DND-41 (cell line): ENCODE measurements at regions not wholly inside any gene's neighbourhood (a gene's known extent, or its start where the extent isn't known, plus 50 kb on each side); places are given as distances from the start of the nearest gene placed in this dataset.

Experiments
- ATAC-seq: fragments of 200-7000 bp; cut with Tn5 transposase; 3 replicates; pipeline ENCODE4 v1.9.1; 2021; ENCODE audit warnings: low read depth; ENCODE audit not compliant: insufficient read depth
- DNase-seq: peaks from one replicate; pipeline ENCODE4 v3.0.0-alpha.2; 2020
- H2AFZ ChIP-seq: 2 replicates; pipeline ENCODE4 v1.6.0; 2012; ENCODE audit warnings: low read depth, low read length
- H3K27ac ChIP-seq: 2 replicates; pipeline ENCODE4 v1.5.1; 2012; ENCODE audit warnings: low read length, inconsistent platforms
- H3K27me3 ChIP-seq: fragments of 200-600 bp; sonication (generic); 2 replicates; pipeline ENCODE4 v1.6.0; 2012; ENCODE audit warnings: low read length, mild to moderate bottlenecking, inconsistent platforms; ENCODE audit not compliant: insufficient read depth, poor library complexity
- H3K36me3 ChIP-seq: 2 replicates; pipeline ENCODE4 v1.5.1; 2012; ENCODE audit warnings: low read length, inconsistent platforms; ENCODE audit not compliant: insufficient read depth
- H3K4me1 ChIP-seq: 2 replicates; pipeline ENCODE4 v1.5.1; 2012; ENCODE audit warnings: mild to moderate bottlenecking, low read length; ENCODE audit not compliant: insufficient read depth
- H3K4me2 ChIP-seq: 2 replicates; pipeline ENCODE4 v1.6.0; 2012; ENCODE audit warnings: mild to moderate bottlenecking, moderate library complexity, low read length, inconsistent platforms; ENCODE audit not compliant: insufficient read depth
- H3K4me3 ChIP-seq, 2 experiments: fragments of 200-600 bp in 1 of 2; shearing (Covaris generic) in 1 of 2; 2 replicates each; pipeline ENCODE4 v1.5.1; 2012 to 2016; ENCODE audit warnings: inconsistent platforms in 2 of 2, low read length in 2 of 2, mild to moderate bottlenecking in 2 of 2, low read depth in 1 of 2, moderate library complexity in 1 of 2
- H3K79me2 ChIP-seq: 2 replicates; pipeline ENCODE4 v1.6.0; 2012; ENCODE audit warnings: low read length, inconsistent platforms; ENCODE audit not compliant: insufficient read depth
- H3K9ac ChIP-seq: 2 replicates; pipeline ENCODE4 v1.6.0; 2012; ENCODE audit warnings: low read depth, mild to moderate bottlenecking, inconsistent platforms, low read length, moderate library complexity
- H3K9me3 ChIP-seq: 2 replicates; pipeline ENCODE4 v1.5.1; 2012; ENCODE audit warnings: low read length, moderate library complexity, mild to moderate bottlenecking, inconsistent platforms; ENCODE audit not compliant: insufficient read depth, severe bottlenecking
- H4K20me1 ChIP-seq: 2 replicates; pipeline ENCODE4 v1.6.0; 2012; ENCODE audit warnings: low read length; ENCODE audit not compliant: insufficient read depth
- EZH2 ChIP-seq: IDR thresholded peaks from 3 replicates; pipeline ENCODE4 v1.6.1; 2012; ENCODE audit warnings: borderline replicate concordance, low read depth, mild to moderate bottlenecking, moderate library complexity, low read length, inconsistent platforms; ENCODE audit not compliant: severe bottlenecking
- TF ChIP-seq, protein P1 (sequence below): IDR thresholded peaks from 2 replicates; pipeline ENCODE4 v1.5.1; 2012; ENCODE audit warnings: borderline replicate concordance, low read length, moderate library complexity, mild to moderate bottlenecking; ENCODE audit not compliant: poor library complexity, severe bottlenecking; ENCODE audit errors: extremely low read depth

DNA sequence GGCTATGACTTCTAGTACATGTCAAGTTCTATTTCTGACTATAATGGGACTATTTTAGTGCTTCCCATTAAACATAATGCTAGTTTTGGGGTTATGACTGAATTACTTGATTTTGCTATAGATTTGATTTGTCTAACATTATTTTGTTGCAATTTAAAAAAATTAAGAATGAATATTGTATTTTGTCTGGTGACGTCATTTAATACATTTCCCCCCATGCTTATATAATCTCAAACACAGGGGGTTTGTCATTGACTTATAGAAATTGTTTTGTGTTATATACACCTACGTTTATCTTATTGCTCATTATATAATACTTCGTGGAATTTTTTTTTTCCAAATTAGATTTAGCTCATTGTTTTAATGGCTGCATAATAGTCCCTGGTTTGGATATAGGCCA lies 270.3 kb upstream of the VLDLR start:
- Histone ChIP-seq H4K20me1 (no peaks in the 10 kb centered on the region), H3K4me3 (no peak overlapping the region), H3K4me2 (no peak overlapping the region), H2AFZ (no peak overlapping the region), H3K27me3 (no peaks in the 10 kb centered on the region), H3K9ac (no peak overlapping the region), H3K36me3 (no peaks in the 10 kb centered on the region), H3K27ac (no peak overlapping the region), H3K4me1 (no peaks in the 10 kb centered on the region), H3K9me3 (no peaks in the 10 kb centered on the region), H3K79me2 (no peaks in the 10 kb centered on the region)
- TF ChIP-seq EZH2, result no peak
- TF ChIP-seq, protein P1, sequence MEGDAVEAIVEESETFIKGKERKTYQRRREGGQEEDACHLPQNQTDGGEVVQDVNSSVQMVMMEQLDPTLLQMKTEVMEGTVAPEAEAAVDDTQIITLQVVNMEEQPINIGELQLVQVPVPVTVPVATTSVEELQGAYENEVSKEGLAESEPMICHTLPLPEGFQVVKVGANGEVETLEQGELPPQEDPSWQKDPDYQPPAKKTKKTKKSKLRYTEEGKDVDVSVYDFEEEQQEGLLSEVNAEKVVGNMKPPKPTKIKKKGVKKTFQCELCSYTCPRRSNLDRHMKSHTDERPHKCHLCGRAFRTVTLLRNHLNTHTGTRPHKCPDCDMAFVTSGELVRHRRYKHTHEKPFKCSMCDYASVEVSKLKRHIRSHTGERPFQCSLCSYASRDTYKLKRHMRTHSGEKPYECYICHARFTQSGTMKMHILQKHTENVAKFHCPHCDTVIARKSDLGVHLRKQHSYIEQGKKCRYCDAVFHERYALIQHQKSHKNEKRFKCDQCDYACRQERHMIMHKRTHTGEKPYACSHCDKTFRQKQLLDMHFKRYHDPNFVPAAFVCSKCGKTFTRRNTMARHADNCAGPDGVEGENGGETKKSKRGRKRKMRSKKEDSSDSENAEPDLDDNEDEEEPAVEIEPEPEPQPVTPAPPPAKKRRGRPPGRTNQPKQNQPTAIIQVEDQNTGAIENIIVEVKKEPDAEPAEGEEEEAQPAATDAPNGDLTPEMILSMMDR, result no peak
- no peak for ATAC-seq
- DNase-seq, result no peak

DNA sequence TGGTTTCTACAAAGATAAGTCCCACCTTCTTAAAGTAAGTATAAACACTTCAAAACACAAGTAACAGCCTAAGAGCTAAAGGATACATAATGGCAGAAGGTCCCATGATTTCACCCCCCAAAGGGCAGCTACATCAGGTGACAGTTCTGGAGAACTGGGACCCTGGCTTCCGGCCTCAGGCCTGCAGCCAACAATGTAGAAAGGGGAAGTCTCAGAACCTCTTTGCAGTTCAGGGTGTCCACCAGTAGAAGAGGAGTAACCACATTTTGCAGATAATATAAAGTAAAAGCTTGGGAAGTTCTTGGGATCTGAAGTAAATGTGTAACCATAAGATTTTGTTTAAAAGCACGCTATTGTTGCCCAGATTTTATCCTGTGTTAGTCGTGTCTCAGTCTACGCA lies 267.4 kb upstream of the VLDLR start:
- no peaks in the 10 kb centered on the region for H3K36me3 ChIP-seq
- no peak overlapping the region for H3K27ac ChIP-seq
- no peaks in the 10 kb centered on the region for H3K27me3 ChIP-seq
- ATAC-seq, result no peak
- H3K4me3 ChIP-seq, result no peak overlapping the region
- H3K4me2 ChIP-seq, result no peak overlapping the region
- no peaks in the 10 kb centered on the region for H4K20me1 ChIP-seq
- DNase-seq, result no peak
- no peak for TF ChIP-seq EZH2
- TF ChIP-seq, protein P1, result no peak
- no peaks in the 10 kb centered on the region for H3K9me3 ChIP-seq
- no peak overlapping the region for H2AFZ ChIP-seq
- H3K9ac ChIP-seq, result no peak overlapping the region
- no peaks in the 10 kb centered on the region for H3K4me1 ChIP-seq
- H3K79me2 ChIP-seq, result no peaks in the 10 kb centered on the region

DNA sequence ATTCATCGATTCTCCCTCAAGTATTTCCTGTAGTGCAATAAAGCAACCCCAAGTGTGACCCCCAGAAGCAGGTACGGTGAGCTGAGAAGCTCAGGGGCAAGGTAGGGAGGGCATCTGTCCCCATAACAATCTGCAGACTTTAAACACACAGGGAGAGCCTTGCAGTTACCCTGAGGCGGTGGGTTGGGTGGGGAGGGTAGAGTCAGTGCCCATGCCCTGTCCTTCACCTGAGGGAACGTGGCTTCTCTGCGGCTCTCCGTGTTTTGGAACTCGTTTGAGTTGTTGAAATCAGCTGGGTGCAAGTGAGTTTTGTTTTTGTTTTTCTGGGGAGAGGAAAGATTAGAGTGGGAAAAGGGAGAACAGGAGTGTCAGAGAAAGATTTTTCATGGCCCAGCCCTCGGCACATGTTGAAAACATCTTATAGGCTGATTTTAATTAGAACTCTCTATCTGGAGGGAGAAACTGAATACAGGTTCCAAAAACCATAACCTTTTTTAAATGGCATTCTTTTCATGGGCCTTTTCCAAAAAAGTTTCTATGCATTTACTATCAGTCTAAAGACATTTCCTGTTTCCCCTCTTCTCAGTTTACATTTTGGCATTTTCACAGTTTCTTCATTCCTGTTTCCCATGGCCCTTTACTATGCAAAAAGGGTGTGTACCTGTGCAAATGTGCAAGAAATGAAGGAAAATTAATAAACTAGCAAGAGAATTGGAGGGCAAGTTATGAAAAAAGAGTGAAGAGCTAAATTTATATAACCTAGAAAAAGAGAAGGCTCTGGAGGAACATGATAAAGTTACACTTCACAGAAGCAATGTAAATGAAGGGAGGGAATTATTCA lies 266.5 kb upstream of the VLDLR start:
- no peaks in the 10 kb centered on the region for H3K9me3 ChIP-seq
- ATAC-seq, result no peak
- no peaks in the 10 kb centered on the region for H3K79me2 ChIP-seq
- H2AFZ ChIP-seq, result no peak overlapping the region
- no peaks in the 10 kb centered on the region for H3K36me3 ChIP-seq
- TF ChIP-seq, protein P1, result no peak
- no peak for TF ChIP-seq EZH2
- no peak overlapping the region for H3K27ac ChIP-seq
- no peak overlapping the region for H3K9ac ChIP-seq
- H4K20me1 ChIP-seq, result no peaks in the 10 kb centered on the region
- no peak overlapping the region for H3K4me3 ChIP-seq
- no peak overlapping the region for H3K4me2 ChIP-seq
- no peak for DNase-seq
- H3K4me1 ChIP-seq, result no peaks in the 10 kb centered on the region
- H3K27me3 ChIP-seq, result no peaks in the 10 kb centered on the region

GRCh38 chr9:2355697-2355983 lies 265.9 kb upstream of the VLDLR start:
- H4K20me1 ChIP-seq, result no peaks in the 10 kb centered on the region
- H2AFZ ChIP-seq, result no peak overlapping the region
- no peaks in the 10 kb centered on the region for H3K79me2 ChIP-seq
- no peak overlapping the region for H3K27ac ChIP-seq
- TF ChIP-seq EZH2, result no peak
- TF ChIP-seq, protein P1, result no peak
- no peak overlapping the region for H3K9ac ChIP-seq
- DNase-seq, result no peak
- H3K4me2 ChIP-seq, result no peak overlapping the region
- no peaks in the 10 kb centered on the region for H3K27me3 ChIP-seq
- H3K4me1 ChIP-seq, result no peaks in the 10 kb centered on the region
- no peak overlapping the region for H3K4me3 ChIP-seq
- H3K36me3 ChIP-seq, result no peaks in the 10 kb centered on the region
- ATAC-seq, result no peak
- no peaks in the 10 kb centered on the region for H3K9me3 ChIP-seq
